ENCODE measurements at regions not wholly inside any gene's neighbourhood (a gene's known extent, or its start where the extent isn't known, plus 50 kb on each side); places are given as distances from the start of the nearest gene placed in this dataset.

DNA sequence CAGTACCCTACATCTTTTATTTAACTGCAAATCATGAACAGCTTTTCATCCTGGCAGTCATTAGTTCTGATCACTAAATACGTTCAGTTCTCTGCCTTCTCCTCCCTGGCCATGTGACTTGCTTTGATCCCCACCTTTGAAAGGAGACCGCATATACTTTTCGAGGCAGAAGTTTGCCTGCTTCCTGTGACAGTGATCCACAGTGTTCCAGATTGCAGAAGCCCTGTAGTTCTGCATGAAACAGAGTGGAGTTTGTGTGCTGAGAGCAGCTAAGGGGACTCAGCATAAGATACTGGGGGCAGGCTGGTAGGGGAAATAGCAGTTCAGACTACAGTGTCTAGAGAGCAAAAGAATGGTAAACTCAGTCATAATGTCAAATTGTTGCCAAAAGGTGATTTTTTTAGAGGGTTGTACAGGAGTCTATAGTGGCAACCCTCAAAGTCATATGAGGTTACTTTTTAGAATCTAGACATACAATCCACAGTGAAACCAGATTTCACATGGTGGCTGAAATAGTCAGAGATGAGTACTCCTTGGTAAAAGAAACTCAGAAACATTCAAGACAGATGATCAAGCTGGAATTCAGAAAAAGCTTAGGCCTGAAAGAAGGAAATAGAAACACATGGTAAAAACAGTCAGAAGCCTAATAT, 1800.4 kb upstream of the CELF4 start:
- CTCF ChIA-PET = no interaction called here
- dilution Hi-C loops (cut with MboI; ENCODE audit: extremely low pct_ligation_motif_present, low sequenced_read_pairs) (no loop called here), intact Hi-C loops (cut with micrococcal nuclease) (no loop called here)
- POLR2A ChIA-PET = no interaction called here
- H3K36me3 ChIP-seq (ENCODE audit: control insufficient read depth in 2 of 2, extremely low read depth in 1 of 2, insufficient read depth in 2 of 2, low read length in 2 of 2) = no peaks in the 10 kb centered on the region
- FAIRE-seq = no peak
- TF ChIP-seq JUN (IDR thresholded peaks at IDR 0.05; ENCODE audit: borderline replicate concordance, insufficient read depth, insufficient read length, low read depth) = no peak
- TF ChIP-seq GATA2 (IDR thresholded peaks at IDR 0.05; ENCODE audit: insufficient read depth, insufficient read length, low read depth, low read length) = no peak
- no peak for TF ChIP-seq MYC (IDR thresholded peaks at IDR 0.05; ENCODE audit: low read depth, low read length)
- no peak for TF ChIP-seq POLR2AphosphoS5 (IDR thresholded peaks at IDR 0.05; ENCODE audit: insufficient read depth, low read depth, low read length)
- TF ChIP-seq FOS (IDR thresholded peaks at IDR 0.05; ENCODE audit: borderline replicate concordance, insufficient read depth, low read length) = no peak
- TF ChIP-seq, protein P1, sequence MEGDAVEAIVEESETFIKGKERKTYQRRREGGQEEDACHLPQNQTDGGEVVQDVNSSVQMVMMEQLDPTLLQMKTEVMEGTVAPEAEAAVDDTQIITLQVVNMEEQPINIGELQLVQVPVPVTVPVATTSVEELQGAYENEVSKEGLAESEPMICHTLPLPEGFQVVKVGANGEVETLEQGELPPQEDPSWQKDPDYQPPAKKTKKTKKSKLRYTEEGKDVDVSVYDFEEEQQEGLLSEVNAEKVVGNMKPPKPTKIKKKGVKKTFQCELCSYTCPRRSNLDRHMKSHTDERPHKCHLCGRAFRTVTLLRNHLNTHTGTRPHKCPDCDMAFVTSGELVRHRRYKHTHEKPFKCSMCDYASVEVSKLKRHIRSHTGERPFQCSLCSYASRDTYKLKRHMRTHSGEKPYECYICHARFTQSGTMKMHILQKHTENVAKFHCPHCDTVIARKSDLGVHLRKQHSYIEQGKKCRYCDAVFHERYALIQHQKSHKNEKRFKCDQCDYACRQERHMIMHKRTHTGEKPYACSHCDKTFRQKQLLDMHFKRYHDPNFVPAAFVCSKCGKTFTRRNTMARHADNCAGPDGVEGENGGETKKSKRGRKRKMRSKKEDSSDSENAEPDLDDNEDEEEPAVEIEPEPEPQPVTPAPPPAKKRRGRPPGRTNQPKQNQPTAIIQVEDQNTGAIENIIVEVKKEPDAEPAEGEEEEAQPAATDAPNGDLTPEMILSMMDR (IDR thresholded peaks at IDR 0.05; ENCODE audit: extremely low read depth in 1 of 2, insufficient read depth in 1 of 2, low read depth in 1 of 2, low read length in 2 of 2) = no peak
- no peak for TF ChIP-seq POLR2A (IDR thresholded peaks at IDR 0.05; ENCODE audit: low read depth, low read length)
- TF ChIP-seq EZH2 (IDR thresholded peaks at IDR 0.05; ENCODE audit: borderline replicate concordance, low read depth, low read length, severe bottlenecking) = no peak
- TF ChIP-seq, protein P2, sequence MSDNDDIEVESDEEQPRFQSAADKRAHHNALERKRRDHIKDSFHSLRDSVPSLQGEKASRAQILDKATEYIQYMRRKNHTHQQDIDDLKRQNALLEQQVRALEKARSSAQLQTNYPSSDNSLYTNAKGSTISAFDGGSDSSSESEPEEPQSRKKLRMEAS (IDR thresholded peaks at IDR 0.05; ENCODE audit: insufficient read depth, insufficient read length) = no peak
- no TSS peak for BruUV-seq (replicated peaks)
- no peak for DNase-seq (ENCODE audit: low read depth, low spot score)
- H3K4me3 ChIP-seq (replicated peaks in 1 of 3; ENCODE audit: insufficient read depth in 1 of 3, low read depth in 1 of 3, low read length in 3 of 3) = no peak overlapping the region
- no peaks in the 10 kb centered on the region for H4K20me1 ChIP-seq (replicated peaks; ENCODE audit: control insufficient read depth, extremely low read depth, insufficient read depth, low read length)
- no peak overlapping the region for H3K9ac ChIP-seq (replicated peaks; ENCODE audit: extremely low read depth, insufficient read depth, low read length)
- no peak overlapping the region for H3K27ac ChIP-seq (ENCODE audit: insufficient read depth, low read depth, low read length)
- H3K79me2 ChIP-seq (ENCODE audit: control insufficient read depth, insufficient read depth, low read length) = no peaks in the 10 kb centered on the region
- H3K4me2 ChIP-seq (ENCODE audit: insufficient read depth, low read length) = no peak overlapping the region
- no peaks in the 10 kb centered on the region for H3K9me1 ChIP-seq (replicated peaks; ENCODE audit: control insufficient read depth, extremely low read depth, insufficient read depth, low read length)
- no peaks in the 10 kb centered on the region for H3K9me3 ChIP-seq (replicated peaks; ENCODE audit: control insufficient read depth, insufficient read depth, low read length)
- H3K27me3 ChIP-seq (ENCODE audit: control insufficient read depth in 2 of 2, insufficient read depth in 2 of 2, low read length in 2 of 2) = no peaks in the 10 kb centered on the region
- no peaks in the 10 kb centered on the region for H3K4me1 ChIP-seq (ENCODE audit: control insufficient read depth, extremely low read depth, insufficient read depth, low read length)
- no peak overlapping the region for H2AFZ ChIP-seq (ENCODE audit: low read depth, low read length)

All from endothelial cell of umbilical vein (primary cell).